UCSD-AML1 (cell line): ENCODE measurements at regions not wholly inside any gene's neighbourhood (a gene's known extent, or its start where the extent isn't known, plus 50 kb on each side); places are given as distances from the start of the nearest gene placed in this dataset.
"Not testable (repeated sequence)": the region's sequence is repeated elsewhere in the genome, so short reads cannot be mapped to it uniquely, and the experiment has no call there.

ENCODE experiments used
- DNase-seq: peaks from one replicate; lab custom pipeline; 2025; ENCODE audit not compliant: unreplicated experiment; lab: John Stamatoyannopoulos, UW

GRCh38 chr5:89866410-89866809 is 543.1 kb downstream of the CETN3 start:
- no peak for DNase-seq

- DNase-seq, result no peak
Observed at GRCh38 chr5:89864941-89865340, 544.6 kb downstream of the CETN3 start.

GRCh38 chr5:89857790-89858189 is 551.8 kb downstream of the CETN3 start:
- DNase-seq, result no peak

GRCh38 chr5:89855417-89855816 is 554.1 kb downstream of the CETN3 start:
- DNase-seq, result no peak

GRCh38 chr5:89851911-89852310 is 557.6 kb downstream of the CETN3 start:
- DNase-seq, result peak; percentile 5

- DNase-seq, result no peak
Observed at GRCh38 chr5:89850513-89850865, 559.1 kb downstream of the CETN3 start.

GRCh38 chr5:89849830-89850512 is 559.6 kb downstream of the CETN3 start:
- no peak for DNase-seq

- DNase-seq, result no peak
Observed at GRCh38 chr5:89847743-89848142, 561.8 kb downstream of the CETN3 start.

- no peak for DNase-seq
Observed at GRCh38 chr5:89844548-89844947, 565.0 kb downstream of the CETN3 start.

- no peak for DNase-seq
Observed at GRCh38 chr5:89842531-89842930, 567.0 kb downstream of the CETN3 start.

- no peak for DNase-seq
Observed at GRCh38 chr5:89840906-89841305, 568.6 kb downstream of the CETN3 start.

GRCh38 chr5:89830691-89831090 is 578.9 kb downstream of the CETN3 start:
- no peak for DNase-seq

GRCh38 chr5:89827960-89828359 is 581.6 kb downstream of the CETN3 start:
- DNase-seq, result no peak

- peak; percentile 5 for DNase-seq
Observed at GRCh38 chr5:89827359-89827758, 582.2 kb downstream of the CETN3 start.

- DNase-seq, result no peak
Observed at GRCh38 chr5:89826938-89827337, 582.6 kb downstream of the CETN3 start.

- no peak for DNase-seq
Observed at GRCh38 chr5:89823046-89823445, 586.5 kb downstream of the CETN3 start.

- no peak for DNase-seq
Observed at GRCh38 chr5:89817841-89818240, 591.7 kb downstream of the CETN3 start.

- DNase-seq, result no peak
Observed at GRCh38 chr5:89816038-89816437, 593.5 kb downstream of the CETN3 start.

- DNase-seq, result not testable (repeated sequence)
Observed at GRCh38 chr5:89800735-89801134, 608.8 kb downstream of the CETN3 start.

- not testable (repeated sequence) for DNase-seq
Observed at GRCh38 chr5:89794504-89794903, 615.1 kb downstream of the CETN3 start.

- DNase-seq, result not testable (repeated sequence)
Observed at GRCh38 chr5:89779734-89780133, 629.8 kb downstream of the CETN3 start.

GRCh38 chr5:89777758-89778157 is 631.8 kb downstream of the CETN3 start:
- DNase-seq, result no peak

GRCh38 chr5:89769975-89770374 is 639.6 kb downstream of the CETN3 start:
- DNase-seq, result no peak
